Stimulated activated naive CD8-positive, alpha-beta T cell treated with anti-CD3 and anti-CD28 coated beads, Interleukin-15, amount 100 ng/mL, for 72 hours (primary cell): ENCODE measurements at regions not wholly inside any gene's neighbourhood (a gene's known extent, or its start where the extent isn't known, plus 50 kb on each side); places are given as distances from the start of the nearest gene placed in this dataset.
A peak's percentile ranks its signal among the peaks of the same experiment; 100 is the strongest.
"Not testable (repeated sequence)": the region's sequence is repeated elsewhere in the genome, so short reads cannot be mapped to it uniquely, and the experiment has no call there.

ENCODE experiments used
- ATAC-seq: fragments of 150-1000 bp; cut with Tn5 transposase; 2 replicates; pipeline ENCODE4 v1.10.0; 2021; ENCODE audit warnings: mild to moderate bottlenecking, moderate library complexity
- DNase-seq, 2 donors: peaks; one replicate each; pipeline ENCODE4 v3.0.0; 2021 to 2022
- H3K27ac Mint-ChIP-seq, 2 donors: one replicate each; pipeline ENCODE4 v1.8.0; 2022; ENCODE audit warnings: mild to moderate bottlenecking in 2 of 2, mixed read lengths in 2 of 2, moderate library complexity in 2 of 2
- H3K27me3 Mint-ChIP-seq: one replicate; pipeline ENCODE4 v1.8.0; 2022; ENCODE audit warnings: mixed read lengths
- H3K4me1 Mint-ChIP-seq: one replicate; pipeline ENCODE4 v1.8.0; 2022; ENCODE audit warnings: mild to moderate bottlenecking, mixed read lengths
- H3K4me3 Mint-ChIP-seq, 2 donors: one replicate each; pipeline ENCODE4 v1.8.0; 2022; ENCODE audit warnings: mild to moderate bottlenecking in 2 of 2, mixed read lengths in 2 of 2, moderate library complexity in 1 of 2
- H3K9me3 Mint-ChIP-seq, 2 donors: one replicate each; pipeline ENCODE4 v1.8.0; 2022; ENCODE audit warnings: mixed read lengths in 2 of 2

DNA sequence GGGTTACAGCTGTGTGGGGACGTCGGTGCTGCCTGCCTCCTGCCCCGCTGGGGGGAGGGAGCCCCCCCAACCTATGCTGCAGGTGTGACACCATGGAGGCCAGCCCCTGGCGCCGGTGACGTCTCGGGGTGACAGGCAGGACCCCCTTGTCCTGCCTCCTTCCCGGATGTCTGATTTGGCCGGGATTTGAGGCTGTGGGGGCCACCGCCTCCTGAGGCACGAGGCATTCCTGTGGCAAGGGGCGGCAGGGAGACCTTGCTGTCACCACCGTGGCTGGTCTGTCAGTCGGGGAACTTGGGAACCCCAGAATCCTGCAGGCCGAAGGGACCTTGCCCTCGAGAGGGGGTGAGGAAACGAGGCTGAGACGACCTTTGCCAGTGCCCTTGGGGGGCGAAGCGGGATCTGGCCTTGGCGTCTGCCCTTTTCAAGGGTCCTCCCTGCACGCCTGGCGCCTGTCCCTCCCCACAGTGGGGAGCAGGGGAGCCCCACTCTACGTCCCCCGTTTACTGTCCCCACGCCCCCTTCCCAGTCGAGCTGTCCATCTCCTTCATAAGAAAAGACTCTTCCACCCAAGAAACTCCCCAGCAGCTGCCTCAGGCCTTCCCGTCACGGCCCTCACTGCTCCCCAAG lies 74.4 kb downstream of the METRNL start:
- peaks cover 8% of the 10 kb centered on the region for H3K4me1 Mint-ChIP-seq
- DNase-seq (no peak), ATAC-seq (no peak)
- H3K4me3 Mint-ChIP-seq, result no peak overlapping the region
- peak overlapping the region in 1 of 2 donors; percentile 8 for H3K27ac Mint-ChIP-seq
- H3K27me3 Mint-ChIP-seq, result peaks cover 29% of the 10 kb centered on the region
- no peaks in the 10 kb centered on the region for H3K9me3 Mint-ChIP-seq

DNA sequence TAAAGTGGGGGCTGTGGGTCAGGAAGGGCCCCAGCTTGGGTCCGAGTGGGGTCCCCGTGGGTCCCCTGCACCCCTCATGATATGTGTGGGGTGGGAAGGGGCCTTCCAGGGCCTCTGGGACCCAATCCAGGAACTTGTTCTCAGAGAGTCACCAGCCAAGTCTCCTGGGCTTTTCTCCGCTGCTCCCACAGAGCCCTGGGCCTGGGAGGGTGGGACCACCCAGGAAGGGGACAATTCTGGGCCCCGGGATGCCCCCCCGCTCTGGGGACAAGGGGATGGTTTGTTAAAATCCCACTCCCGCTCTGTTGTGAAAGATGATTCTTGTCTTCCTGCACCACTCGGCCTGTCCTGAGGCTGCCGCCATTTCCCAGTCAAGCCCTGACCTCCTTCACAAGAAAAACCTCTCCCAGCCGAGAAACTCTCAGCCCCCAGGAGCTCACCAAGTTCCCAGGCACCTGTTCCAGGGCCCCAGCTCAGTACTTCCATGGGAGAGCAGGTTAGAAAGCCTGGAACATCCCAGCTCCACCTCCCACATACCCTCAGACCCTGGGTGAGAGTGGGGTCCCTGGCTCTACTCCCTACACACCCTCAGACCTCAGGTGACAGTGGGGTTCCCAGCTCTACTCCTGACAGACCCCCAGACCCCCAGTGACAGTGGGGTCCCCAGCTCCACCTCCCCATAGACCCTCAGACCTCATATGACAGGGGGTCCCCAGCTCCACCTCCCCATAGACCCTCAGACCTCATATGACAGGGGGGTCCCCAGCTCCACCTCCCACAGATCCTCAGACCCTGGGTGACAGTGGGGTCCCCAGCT lies 75.1 kb downstream of the METRNL start:
- Mint-ChIP-seq H3K27ac (peak overlapping the region; percentile 8 to 49), H3K4me3 (no peak overlapping the region), H3K4me1 (peaks cover 8% of the 10 kb centered on the region), H3K9me3 (no peaks in the 10 kb centered on the region), H3K27me3 (peaks cover 30% of the 10 kb centered on the region)
- peak; percentile 44 for ATAC-seq
- no peak for DNase-seq

DNA sequence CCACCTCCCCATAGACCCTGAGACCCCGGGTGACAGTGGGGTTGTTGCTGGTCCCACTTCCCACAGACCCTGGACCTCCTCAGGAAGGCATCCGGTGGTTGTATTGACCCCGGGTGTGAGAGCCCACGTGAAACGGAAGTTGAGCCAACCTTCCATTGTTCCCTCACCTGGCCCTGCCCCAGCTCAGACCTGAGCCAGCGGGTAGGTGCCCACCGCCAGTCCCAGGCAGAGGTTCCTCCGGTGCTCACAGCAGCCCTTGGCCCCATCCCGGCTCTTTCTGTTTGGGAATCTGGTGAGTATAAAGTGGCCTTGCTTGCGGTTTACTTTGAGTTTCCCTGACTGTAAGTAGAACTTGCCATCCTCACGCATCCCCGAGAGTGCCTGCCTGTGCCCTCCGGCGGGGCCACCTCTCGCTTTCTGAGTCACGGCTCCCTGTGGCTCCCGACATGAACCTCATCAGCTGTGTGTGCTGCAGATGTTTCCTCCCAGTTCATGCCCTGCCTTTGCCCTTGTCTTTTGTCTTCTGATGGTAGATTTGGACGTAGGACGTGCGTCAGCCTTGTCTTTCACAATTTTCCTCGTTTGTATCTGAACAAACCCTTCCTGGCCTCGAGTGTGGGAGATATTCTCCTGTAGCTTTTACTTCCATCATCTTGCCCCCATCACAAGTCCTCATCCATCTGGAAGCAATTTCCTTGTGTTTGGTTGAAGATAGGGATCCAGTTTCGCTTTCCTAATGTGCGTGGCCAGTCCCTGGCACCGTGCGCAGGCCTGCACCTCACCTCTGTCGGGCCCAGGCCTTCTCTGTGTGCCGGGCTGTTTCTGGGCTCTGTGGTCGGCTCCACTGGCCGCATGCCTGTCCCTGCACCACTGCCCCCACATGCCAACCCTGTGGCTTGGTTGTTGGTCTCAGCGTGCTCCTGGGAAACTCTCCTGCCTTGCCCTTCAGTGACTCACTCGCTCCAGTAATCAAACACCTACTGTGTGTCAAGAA lies 76.0 kb downstream of the METRNL start:
- ATAC-seq, result peak; percentile 73
- H3K9me3 Mint-ChIP-seq, result no peaks in the 10 kb centered on the region
- peak overlapping the region; percentile 49 to 90 for H3K27ac Mint-ChIP-seq
- peaks cover 8% of the 10 kb centered on the region for H3K4me1 Mint-ChIP-seq
- H3K4me3 Mint-ChIP-seq, result no peak overlapping the region
- H3K27me3 Mint-ChIP-seq, result peaks cover 33% of the 10 kb centered on the region
- no peak for DNase-seq

- Mint-ChIP-seq H3K4me3 (no peak overlapping the region), H3K27me3 (peaks cover 39% of the 10 kb centered on the region), H3K9me3 (no peaks in the 10 kb centered on the region), H3K4me1 (peaks cover 8% of the 10 kb centered on the region), H3K27ac (no peak overlapping the region)
- ATAC-seq, result no peak
- DNase-seq, result no peak
These were observed 77.0 kb downstream of the METRNL start for GRCh38 chr17:83156408-83156807.

DNA sequence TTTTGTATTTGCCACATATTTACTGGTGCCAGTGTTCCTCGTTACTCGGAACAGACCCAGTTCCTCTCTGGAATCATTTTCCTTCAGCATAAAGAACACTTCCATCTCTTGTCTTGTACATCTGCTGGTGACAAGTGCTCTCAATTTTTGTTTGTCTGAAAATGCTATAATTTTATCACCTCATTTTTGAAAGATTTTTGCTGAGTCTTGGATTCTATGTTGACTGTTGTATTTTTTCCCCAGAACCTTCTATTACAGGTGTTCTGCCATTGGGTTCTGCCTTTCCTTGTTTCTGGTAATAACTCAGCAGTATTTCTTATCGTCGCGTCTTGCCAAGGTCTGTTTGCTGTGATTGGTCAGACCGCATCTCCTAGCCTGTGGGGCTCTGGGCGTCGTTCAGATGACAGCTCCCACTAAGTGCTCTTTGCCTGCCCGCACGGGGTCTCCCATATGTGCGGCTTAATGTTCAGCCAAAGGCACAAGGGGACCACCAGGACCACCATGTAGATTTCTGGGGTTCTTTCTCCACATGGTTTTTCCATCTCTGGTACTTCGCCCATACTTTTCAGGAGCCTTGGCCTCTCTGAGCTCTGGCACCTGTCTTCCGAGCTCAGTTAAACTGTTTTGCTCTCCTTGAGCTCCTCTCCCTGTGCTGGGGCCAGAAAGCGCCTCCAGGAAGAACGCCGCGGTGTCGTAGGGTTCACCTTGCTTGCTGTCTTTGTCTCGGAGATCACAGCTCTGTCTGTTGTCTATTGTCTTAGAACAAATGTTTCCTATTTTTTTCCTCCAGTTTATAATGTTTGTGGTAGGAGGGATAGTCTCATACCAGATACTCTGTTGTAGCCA lies 80.0 kb downstream of the METRNL start:
- Mint-ChIP-seq H3K27me3 (peaks cover 50% of the 10 kb centered on the region), H3K9me3 (no peaks in the 10 kb centered on the region), H3K4me3 (no peak overlapping the region), H3K27ac (no peak overlapping the region), H3K4me1 (peaks cover 8% of the 10 kb centered on the region)
- DNase-seq (no peak), ATAC-seq (no peak)

DNA sequence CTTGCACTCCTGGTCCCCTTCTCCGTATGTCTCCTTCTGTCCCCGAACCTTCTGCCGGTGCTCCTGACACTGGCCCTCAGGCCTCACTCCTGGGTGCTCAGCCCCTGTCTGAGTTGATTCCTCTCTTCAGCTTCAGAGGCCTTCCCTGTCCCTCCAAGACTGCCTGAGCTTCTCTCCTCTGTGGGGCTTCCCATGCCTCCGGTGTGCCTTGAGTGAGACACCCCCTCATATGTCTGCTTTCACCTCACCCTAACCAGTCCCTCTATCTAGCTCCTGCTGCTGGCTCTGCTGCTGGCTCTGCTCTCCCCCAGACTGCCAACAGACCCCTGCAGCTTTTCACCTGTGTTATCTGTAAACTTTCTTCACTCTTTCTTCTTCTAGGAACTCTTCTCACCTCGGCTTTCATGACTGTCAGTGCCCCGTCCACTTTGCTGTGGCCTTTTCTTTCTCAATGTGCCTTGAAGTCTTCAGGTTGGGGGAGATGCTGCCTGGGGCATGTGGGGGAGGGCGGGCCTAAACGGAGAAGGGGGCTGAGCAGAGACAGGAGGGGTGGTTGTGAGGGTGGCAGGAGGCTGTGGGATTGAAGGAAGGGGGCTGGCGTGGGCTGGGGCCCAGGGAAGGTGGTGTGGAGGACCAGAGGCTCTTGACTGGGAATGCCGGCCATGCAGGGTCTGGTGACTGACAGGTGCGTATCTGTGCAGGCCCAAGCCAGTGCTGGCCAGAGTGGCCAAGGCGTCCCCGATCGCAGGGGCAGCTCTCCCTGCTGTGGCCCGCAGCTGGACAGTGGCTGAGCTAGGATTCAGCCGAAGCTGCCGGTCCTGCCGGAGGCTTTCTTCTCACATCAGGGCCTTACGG lies 81.3 kb downstream of the METRNL start:
- H3K4me3 Mint-ChIP-seq, result no peak overlapping the region
- ATAC-seq (no peak), DNase-seq (no peak)
- peak overlapping the region in 1 of 2 donors; percentile 10 for H3K27ac Mint-ChIP-seq
- H3K4me1 Mint-ChIP-seq, result peaks cover 1% of the 10 kb centered on the region
- peaks cover 43% of the 10 kb centered on the region for H3K27me3 Mint-ChIP-seq
- no peaks in the 10 kb centered on the region for H3K9me3 Mint-ChIP-seq

DNA sequence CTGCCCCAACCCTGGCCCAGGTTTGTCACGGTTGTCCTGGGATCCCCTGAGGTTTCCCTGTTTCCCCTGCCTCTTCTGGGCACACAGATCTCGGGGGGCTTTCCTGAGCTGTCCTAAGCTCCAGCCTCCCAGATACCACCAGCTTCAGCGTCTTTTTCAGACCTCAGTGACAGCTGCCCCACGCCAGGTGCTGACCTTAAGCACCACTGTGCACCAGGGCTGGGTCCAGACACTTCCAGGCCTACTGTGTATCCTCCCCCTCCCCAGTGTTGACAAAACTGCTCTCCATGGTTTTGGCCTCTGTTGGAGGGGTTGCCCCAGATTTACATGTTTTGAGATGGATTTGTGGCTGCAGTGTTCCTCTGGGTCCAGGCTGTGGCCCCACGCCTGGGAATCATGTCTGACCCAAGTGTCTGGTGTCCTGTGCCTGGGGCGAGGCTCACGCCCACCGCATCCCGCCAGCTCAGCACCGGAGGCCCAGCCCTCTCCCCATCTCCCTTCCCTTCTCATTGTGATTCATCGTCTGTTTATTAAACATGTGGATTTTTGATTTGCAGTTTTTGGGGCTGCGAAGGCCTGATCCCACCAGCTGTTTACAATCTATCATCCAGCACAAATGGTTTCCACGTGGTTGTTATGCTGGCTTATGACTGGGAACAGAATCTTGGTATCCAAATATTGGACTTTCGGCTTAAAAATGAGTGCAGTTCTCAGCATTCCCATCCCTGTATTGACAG lies 82.1 kb downstream of the METRNL start:
- ATAC-seq (no peak), DNase-seq (no peak)
- Mint-ChIP-seq H3K27me3 (peaks cover 35% of the 10 kb centered on the region), H3K4me3 (no peak overlapping the region), H3K27ac (no peak overlapping the region), H3K4me1 (no peaks in the 10 kb centered on the region), H3K9me3 (no peaks in the 10 kb centered on the region)

GRCh38 chr17:83162035-83162745 lies 82.8 kb downstream of the METRNL start:
- Mint-ChIP-seq H3K27me3 (peaks cover 41% of the 10 kb centered on the region), H3K27ac (no peak overlapping the region), H3K4me1 (no peaks in the 10 kb centered on the region), H3K4me3 (no peak overlapping the region), H3K9me3 (no peaks in the 10 kb centered on the region)
- DNase-seq (no peak), ATAC-seq (no peak)

GRCh38 chr17:83164490-83164889 lies 85.1 kb downstream of the METRNL start:
- H3K27ac Mint-ChIP-seq, result no peak overlapping the region
- H3K27me3 Mint-ChIP-seq, result peaks cover 43% of the 10 kb centered on the region
- H3K4me1 Mint-ChIP-seq, result no peaks in the 10 kb centered on the region
- DNase-seq (no peak), ATAC-seq (no peak)
- no peaks in the 10 kb centered on the region for H3K9me3 Mint-ChIP-seq
- no peak overlapping the region for H3K4me3 Mint-ChIP-seq

GRCh38 chr17:83170571-83171260 lies 91.3 kb downstream of the METRNL start:
- no peak for DNase-seq
- no peak for ATAC-seq
- Mint-ChIP-seq H3K4me3 (no peak overlapping the region), H3K4me1 (no peaks in the 10 kb centered on the region), H3K9me3 (peaks cover 0 to 4% of the 10 kb centered on the region in 2 donors), H3K27me3 (peaks cover 20% of the 10 kb centered on the region), H3K27ac (no peak overlapping the region)

DNA sequence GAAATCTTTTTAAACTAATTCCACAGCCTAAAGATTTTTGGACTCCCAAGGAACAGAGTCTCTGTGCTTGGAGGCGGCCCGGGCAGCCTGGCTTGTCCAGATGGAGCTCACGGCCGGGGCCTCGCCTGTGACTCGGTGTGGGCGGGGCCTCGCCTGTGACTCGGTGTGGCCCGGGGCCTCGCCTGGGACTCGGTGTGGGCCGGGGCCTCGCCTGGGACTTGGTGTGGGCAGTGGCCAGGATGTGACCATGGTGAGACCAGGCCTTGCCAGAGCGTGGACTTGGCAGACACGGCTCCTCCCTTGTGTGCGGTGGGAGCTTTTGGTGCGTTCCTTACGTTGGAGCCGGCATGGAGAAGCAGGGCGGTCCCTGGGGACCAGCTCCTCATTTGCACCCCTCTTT lies 92.3 kb downstream of the METRNL start:
- no peak overlapping the region for H3K27ac Mint-ChIP-seq
- H3K4me1 Mint-ChIP-seq, result no peaks in the 10 kb centered on the region
- ATAC-seq, result no peak
- H3K27me3 Mint-ChIP-seq, result peaks cover 18% of the 10 kb centered on the region
- H3K9me3 Mint-ChIP-seq, result peaks cover 0 to 4% of the 10 kb centered on the region in 2 donors
- H3K4me3 Mint-ChIP-seq, result no peak overlapping the region
- no peak for DNase-seq

- peaks cover 13% of the 10 kb centered on the region for H3K27me3 Mint-ChIP-seq
- not testable (repeated sequence) for ATAC-seq, H3K4me3 Mint-ChIP-seq, H3K9me3 Mint-ChIP-seq, H3K4me1 Mint-ChIP-seq, H3K27ac Mint-ChIP-seq, DNase-seq
These were observed 92.7 kb downstream of the METRNL start for GRCh38 chr17:83172099-83172498.

- peaks cover 13% of the 10 kb centered on the region for H3K27me3 Mint-ChIP-seq
- H3K27ac Mint-ChIP-seq, H3K4me1 Mint-ChIP-seq, H3K9me3 Mint-ChIP-seq, H3K4me3 Mint-ChIP-seq, ATAC-seq, DNase-seq: not testable (repeated sequence)
These were observed 93.2 kb downstream of the METRNL start for GRCh38 chr17:83172646-83173045.
